BJ (cell line): ENCODE measurements at regions not wholly inside any gene's neighbourhood (a gene's known extent, or its start where the extent isn't known, plus 50 kb on each side); places are given as distances from the start of the nearest gene placed in this dataset.
A peak's percentile ranks its signal among the peaks of the same experiment; 100 is the strongest.

Source experiments
- CTCF ChIA-PET: fragments of 350-600 bp; formaldehyde crosslinking; extraction: SDS; loops from one replicate; lab custom pipeline; 2021; ENCODE audit warnings: antibody characterized with exemption, inconsistent platforms; lab: Yijun Ruan, JAX
- POLR2A ChIA-PET: fragments of 300-600 bp; sonication (Branson Sonifier 250); formaldehyde crosslinking; extraction: SDS; loops from one replicate; lab custom pipeline; 2021; ENCODE audit warnings: antibody characterized with exemption; lab: Charles Lee
- DNase-seq: peaks from one replicate; pipeline ENCODE4 v3.0.0-alpha.2; 2011; ENCODE audit warnings: low read depth
- H3K27me3 ChIP-seq: 2 replicates; pipeline ENCODE4 v1.6.0; 2011; ENCODE audit warnings: low read length; ENCODE audit not compliant: control insufficient read depth, insufficient read depth
- H3K36me3 ChIP-seq: 2 replicates; pipeline ENCODE4 v1.5.1; 2011; ENCODE audit warnings: low read length; ENCODE audit not compliant: control insufficient read depth, insufficient read depth
- H3K4me3 ChIP-seq: 2 replicates; pipeline ENCODE4 v1.5.1; 2011; ENCODE audit warnings: low read depth, mild to moderate bottlenecking, control low read depth, low read length
- CTCF ChIP-seq: IDR thresholded peaks from 2 replicates; pipeline ENCODE4 v1.5.1; 2011; ENCODE audit warnings: low read depth, mild to moderate bottlenecking, control low read depth, inconsistent platforms, low read length, moderate library complexity; ENCODE audit not compliant: insufficient read depth

DNA sequence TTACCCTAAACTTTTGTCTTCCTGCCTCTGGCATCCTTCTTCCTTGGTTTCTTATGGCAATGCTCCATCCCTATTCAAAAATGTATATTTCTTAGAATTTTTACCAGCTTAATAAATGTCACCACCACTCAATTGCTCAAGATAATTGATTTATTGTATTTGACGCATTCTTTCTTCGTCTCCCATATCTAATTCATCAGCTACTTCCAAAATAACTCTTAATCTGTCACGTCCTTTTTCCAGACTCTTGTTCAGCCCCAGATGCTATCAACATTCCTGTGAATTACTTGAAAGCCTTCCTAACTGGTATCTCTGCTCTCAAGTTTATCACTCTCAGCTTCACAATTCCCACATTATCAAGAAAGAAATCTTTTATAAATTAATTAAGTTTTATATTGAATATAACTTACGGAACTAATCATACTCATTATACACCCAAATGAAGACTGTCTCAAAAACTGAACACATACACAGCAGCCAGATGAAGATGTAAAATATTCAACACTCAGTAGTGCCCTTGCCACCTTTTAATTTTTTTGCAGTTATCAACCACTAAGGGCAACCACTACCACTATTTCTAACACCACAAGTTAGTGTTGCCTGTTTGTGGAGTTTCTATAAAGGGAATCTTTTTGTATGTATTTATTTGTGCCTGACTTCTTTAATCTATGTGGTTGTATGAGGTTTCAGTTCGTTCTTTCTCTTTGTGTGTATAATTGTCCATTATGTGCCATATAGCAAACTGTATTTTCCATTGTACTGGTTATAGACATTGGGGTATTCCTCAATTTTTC is 2295.4 kb downstream of the PCDH9 start:
- ChIA-PET CTCF (interaction anchor here (1.1 kb wide), 1 partner anchor 10 kb away, joined by 3 read pairs; no protein-coding TSS in a partner anchor), POLR2A (no interaction called here)
- H3K27me3 ChIP-seq: no peaks in the 10 kb centered on the region
- DNase-seq: no peak
- no peak overlapping the region for H3K4me3 ChIP-seq
- TF ChIP-seq CTCF: no peak
- no peaks in the 10 kb centered on the region for H3K36me3 ChIP-seq

DNA sequence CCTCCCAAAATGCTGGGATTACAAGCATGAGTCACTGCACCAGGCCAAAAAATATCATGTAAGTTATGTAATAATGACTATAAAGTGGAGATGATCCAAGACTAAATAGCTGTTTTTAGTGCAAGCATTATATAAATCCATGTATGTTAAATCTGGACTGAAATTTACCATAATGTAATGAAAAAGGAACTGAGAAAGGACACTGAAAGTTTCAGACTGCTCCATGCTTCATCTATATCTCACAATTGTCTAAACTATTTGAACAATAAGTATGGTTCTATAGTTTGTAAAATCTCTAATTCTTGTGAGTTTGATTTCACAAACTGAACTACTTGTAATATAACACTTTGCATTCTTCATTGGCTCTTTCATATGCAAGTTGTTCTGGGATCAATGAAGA is 2299.5 kb downstream of the PCDH9 start:
- ChIA-PET POLR2A (no interaction called here), CTCF (no interaction called here)
- Histone ChIP-seq H3K4me3 (no peak overlapping the region), H3K36me3 (no peaks in the 10 kb centered on the region), H3K27me3 (no peaks in the 10 kb centered on the region)
- no peak for DNase-seq
- no peak for TF ChIP-seq CTCF

DNA sequence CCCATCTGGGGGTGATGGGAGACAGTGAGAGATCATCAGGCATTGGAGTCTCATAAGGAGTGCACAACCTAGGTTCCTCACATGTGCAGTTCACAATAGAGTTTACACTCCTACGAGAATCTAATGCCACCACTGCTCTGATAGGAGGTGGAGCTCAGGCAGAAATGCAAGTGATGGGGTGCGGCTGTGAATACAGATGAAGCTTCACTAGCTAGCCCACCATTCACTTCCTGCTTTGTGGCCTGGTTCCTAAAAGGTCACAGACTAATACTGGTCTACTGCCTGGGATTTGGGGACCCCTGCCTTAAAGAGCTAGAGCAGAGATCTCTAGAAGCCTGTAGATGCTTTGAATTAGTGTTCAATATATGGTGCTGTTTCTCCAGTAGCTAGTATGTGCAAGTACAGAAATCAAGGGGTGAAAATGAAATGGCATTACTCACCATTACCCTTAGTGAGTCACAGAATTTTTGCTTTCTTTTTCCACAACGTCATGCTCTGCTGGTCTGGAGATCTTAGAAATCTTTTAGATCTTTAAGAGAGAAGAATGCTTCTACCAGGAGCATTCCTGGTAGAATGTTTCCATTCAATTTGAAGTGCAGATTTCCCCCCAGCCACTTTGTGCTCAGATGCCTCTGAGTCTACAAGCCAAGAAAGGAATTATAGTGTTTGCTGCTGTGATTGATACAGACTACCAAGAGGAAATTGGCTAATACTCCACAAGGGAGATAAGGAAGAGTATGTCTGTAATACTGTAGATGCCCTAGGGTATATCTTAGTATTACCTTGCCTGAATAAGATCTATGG is 2301.2 kb downstream of the PCDH9 start:
- CTCF ChIA-PET: no interaction called here
- no peak for TF ChIP-seq CTCF
- Histone ChIP-seq H3K27me3 (no peaks in the 10 kb centered on the region), H3K36me3 (no peaks in the 10 kb centered on the region), H3K4me3 (no peak overlapping the region)
- POLR2A ChIA-PET: no interaction called here
- peak; percentile 57 for DNase-seq

DNA sequence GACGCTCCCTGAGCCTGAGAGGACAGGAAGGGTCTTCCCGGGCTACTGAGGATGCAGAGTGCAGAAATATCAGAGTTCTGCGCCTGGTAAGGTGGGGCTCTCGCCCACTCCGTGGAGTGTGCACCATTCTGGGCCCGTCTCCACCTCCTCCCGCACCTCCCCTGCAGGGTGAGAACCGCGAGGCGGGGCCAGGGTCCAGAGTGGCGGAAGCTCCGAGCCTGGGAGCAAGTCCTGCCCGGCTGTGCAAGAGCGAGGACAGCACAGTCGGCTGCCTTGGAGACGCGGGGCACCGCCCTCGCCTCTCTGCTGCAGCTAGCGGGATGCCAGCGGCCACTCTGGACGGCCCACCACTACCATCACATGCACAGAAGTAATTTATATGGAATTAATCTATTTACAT is 2304.4 kb downstream of the PCDH9 start:
- DNase-seq: no peak
- no peaks in the 10 kb centered on the region for H3K27me3 ChIP-seq
- ChIA-PET CTCF (interaction anchor here (0.5 kb wide), 1 partner anchor 51 kb away, joined by 3 read pairs; no protein-coding TSS in a partner anchor), POLR2A (no interaction called here)
- no peaks in the 10 kb centered on the region for H3K36me3 ChIP-seq
- no peak for TF ChIP-seq CTCF
- H3K4me3 ChIP-seq: no peak overlapping the region

DNA sequence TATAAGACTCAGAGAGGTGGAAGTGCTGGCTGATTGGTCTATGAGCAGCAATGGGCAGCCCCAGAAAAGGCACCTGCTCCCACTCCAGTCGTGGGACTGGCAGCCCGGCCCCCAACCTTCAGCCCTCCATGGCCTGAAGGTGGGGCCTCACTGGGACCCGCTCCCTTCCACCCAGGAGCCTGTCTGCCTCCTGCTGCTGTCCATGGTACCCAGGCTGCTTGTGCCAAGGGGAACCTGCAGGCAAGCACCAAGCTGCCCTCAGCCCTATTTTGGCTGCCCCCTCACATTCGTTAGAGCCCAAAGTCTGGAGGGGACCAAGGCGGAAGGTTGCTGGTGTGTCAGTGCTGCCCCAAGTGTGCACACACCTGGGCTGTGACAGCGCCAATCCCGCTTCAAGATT is 2304.9 kb downstream of the PCDH9 start:
- no peak overlapping the region for H3K4me3 ChIP-seq
- CTCF ChIA-PET: interaction anchor here (0.5 to 1.2 kb wide), 2 partner anchors 9 to 51 kb away, joined by 3 read pairs; no protein-coding TSS in a partner anchor
- no peak for DNase-seq
- TF ChIP-seq CTCF: no peak
- H3K36me3 ChIP-seq: no peaks in the 10 kb centered on the region
- POLR2A ChIA-PET: no interaction called here
- H3K27me3 ChIP-seq: no peaks in the 10 kb centered on the region
